HG03521 (cell line): ENCODE measurements at regions not wholly inside any gene's neighbourhood (a gene's known extent, or its start where the extent isn't known, plus 50 kb on each side); places are given as distances from the start of the nearest gene placed in this dataset.

Experiments used
- ATAC-seq: cut with Tn5 transposase; IDR thresholded peaks from one replicate; pipeline ENCODE4 v1.9.1; 2021; ENCODE audit warnings: mild to moderate bottlenecking, moderate library complexity; ENCODE audit not compliant: unreplicated experiment

- ATAC-seq, result no peak
These were observed 260.6 kb upstream of the SASH1 start for GRCh38 chr6:148082044-148082443.

GRCh38 chr6:148082696-148083095, 259.9 kb upstream of the SASH1 start:
- no peak for ATAC-seq

- ATAC-seq, result no peak
These were observed 256.9 kb upstream of the SASH1 start for GRCh38 chr6:148085631-148086331.

- ATAC-seq, result no peak
These were observed 256.3 kb upstream of the SASH1 start for GRCh38 chr6:148086386-148086785.

GRCh38 chr6:148086843-148087242, 255.8 kb upstream of the SASH1 start:
- no peak for ATAC-seq

GRCh38 chr6:148087659-148088058, 255.0 kb upstream of the SASH1 start:
- no peak for ATAC-seq

DNA sequence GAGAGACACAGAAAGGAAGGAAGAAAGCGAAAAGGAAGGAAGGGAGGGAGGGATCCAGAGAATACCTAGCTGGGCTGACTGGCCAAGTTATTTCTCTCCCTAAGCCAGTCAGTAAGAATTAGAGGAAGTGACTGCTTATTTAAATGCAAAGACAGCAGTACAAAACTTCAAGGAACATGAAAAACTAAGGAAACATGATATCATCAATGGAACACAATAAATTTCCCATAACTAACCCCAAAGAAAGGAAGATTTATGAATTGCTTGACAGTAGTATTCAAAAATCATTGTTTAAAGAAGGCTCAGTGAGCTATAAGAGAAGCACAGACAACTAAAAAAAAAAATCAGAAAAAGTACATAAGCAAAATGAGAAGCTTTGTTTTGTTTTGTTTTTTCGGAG, 252.3 kb upstream of the SASH1 start:
- ATAC-seq, result no peak

DNA sequence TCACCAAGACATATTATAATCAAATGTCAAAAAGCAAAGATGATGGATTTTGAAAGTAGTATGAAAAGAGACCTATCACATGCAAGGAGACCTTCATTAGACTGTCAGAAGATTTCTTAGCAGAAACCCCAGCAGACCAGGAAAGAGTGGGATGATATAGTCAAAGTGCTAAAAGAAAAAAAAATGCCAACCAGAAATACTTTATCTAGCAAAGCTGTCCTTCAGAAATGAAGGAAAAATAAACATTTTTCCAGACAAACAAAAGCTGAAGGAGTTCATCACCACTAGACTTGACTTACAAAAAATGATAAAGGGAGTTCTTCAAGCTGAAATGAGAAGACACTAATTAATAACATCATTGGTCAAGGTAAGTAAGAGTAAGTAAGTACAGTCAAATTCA, 251.2 kb upstream of the SASH1 start:
- no peak for ATAC-seq

DNA sequence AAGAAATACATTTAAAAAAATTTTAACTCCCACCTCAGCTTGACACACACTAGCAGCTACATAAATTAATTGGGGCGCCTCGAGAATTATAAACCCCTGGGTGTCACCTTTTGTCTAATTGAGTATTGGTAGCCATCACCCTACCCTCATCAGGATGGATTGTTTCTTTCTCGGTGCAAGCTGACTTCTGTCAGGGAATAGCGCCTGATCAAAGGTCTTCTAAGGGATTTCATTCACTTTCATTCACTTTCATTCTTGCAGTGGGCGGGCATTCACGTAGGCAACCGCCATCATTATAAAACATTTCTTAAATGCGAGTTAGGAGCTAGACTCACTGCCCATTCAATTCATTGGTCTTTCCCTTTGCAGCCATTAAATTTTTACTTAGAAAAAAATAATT, 239.2 kb upstream of the SASH1 start:
- no peak for ATAC-seq

- no peak for ATAC-seq
These were observed 238.5 kb upstream of the SASH1 start for GRCh38 chr6:148104131-148104530.

DNA sequence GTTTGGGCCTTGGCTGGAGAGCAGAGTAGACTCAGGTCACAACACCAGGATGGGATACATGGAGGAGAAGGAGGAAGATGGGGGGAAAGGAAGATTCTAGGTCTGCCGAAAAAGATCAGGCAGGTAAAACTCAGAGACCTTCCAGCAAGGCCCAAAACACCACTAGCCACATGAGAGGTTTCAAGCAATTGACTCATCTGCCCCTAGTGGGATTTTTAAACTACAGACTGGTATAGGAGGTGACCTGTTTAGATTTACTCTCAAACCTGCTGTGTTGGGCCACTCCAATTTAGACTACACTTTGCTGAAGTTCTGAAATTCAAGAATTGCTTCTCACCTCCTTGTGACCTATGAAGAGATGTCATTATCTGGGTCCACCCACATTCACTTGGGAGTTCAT, 236.9 kb upstream of the SASH1 start:
- no peak for ATAC-seq

- no peak for ATAC-seq
These were observed 234.7 kb upstream of the SASH1 start for GRCh38 chr6:148107911-148108310.

DNA sequence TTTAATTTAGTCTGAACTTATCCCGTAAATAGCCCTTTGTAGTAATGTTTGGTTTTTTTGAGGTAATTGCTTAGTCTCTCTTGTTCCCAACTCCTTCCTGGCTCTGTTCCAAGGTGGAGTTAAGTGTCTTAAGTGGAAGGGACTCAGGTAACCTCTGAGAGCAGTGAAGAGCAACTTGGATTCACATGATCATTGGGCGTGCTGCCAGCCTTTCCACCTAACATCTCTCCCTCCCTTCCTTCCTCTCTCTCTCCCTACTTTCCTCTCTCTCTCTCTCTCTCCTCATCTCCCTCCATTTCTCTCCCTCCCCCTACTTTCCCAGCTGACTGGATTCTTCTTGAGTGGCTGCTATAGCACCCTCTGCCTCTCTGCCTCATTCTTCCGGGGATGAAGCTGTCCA, 232.9 kb upstream of the SASH1 start:
- ATAC-seq, result no peak

GRCh38 chr6:148110925-148111324, 231.7 kb upstream of the SASH1 start:
- ATAC-seq, result no peak

DNA sequence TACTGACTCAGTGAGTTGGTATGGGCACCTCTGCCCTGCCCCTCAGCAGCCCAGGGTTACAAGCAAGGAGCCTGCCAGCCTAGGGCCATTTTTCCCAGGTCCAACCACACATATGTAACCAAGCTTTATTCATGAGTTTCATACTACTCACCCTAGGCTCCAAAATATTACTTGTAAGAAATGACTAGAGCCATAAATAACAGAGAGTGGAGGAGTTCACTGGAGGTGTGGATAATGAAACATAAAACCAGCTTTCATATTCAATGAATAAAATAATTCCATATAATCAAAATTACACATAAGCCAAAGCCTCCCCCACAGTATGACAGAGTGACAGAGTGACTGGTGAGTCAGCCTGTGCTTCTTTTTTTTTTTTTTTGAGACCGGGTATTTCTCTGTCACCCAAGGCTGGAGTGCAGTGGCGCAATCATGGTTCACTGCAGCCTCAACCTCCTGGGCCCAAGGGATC, 229.8 kb upstream of the SASH1 start:
- no peak for ATAC-seq

DNA sequence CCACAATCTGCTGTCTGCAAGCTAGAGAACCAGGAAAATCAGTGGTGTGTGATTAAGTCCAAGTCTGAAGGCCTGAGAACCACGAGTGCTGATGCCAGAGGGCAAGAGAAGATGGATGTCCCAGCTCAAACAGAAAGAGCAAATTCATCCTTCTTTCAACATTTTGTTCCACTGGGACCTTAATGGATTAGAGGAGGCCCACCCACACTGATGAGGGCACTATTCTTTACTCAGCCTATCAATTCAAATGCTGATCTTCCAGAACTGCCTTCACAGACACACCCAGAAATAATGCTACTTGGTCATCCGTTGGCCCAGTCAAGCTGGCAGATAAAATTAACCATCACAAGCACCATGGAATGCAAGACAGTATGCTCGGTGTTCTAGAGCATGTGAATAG, 226.6 kb upstream of the SASH1 start:
- ATAC-seq, result no peak

GRCh38 chr6:148118244-148118643, 224.4 kb upstream of the SASH1 start:
- no peak for ATAC-seq

- no peak for ATAC-seq
These were observed 214.5 kb upstream of the SASH1 start for GRCh38 chr6:148128014-148128730.

DNA sequence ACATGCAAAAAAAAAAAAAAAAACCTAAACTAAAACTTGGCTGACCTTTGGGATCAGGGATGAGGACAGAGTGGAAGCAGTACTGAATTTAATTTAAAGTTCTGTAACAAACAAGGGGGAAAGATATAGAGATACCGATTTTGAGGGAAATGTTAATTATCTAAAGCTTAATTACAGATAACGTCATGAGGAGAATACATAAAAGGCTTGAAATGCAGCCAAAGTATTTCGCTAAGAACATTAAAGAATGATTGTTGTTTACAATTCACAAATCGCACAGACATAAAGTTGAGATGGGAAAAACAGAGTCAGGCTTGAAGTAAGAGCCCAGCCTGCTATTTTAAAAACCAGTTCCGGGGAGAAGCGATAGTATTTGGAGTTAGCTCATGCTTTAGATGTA, 208.0 kb upstream of the SASH1 start:
- ATAC-seq, result no peak

- no peak for ATAC-seq
These were observed 206.1 kb upstream of the SASH1 start for GRCh38 chr6:148136586-148136985.

GRCh38 chr6:148137652-148138051, 205.0 kb upstream of the SASH1 start:
- no peak for ATAC-seq

DNA sequence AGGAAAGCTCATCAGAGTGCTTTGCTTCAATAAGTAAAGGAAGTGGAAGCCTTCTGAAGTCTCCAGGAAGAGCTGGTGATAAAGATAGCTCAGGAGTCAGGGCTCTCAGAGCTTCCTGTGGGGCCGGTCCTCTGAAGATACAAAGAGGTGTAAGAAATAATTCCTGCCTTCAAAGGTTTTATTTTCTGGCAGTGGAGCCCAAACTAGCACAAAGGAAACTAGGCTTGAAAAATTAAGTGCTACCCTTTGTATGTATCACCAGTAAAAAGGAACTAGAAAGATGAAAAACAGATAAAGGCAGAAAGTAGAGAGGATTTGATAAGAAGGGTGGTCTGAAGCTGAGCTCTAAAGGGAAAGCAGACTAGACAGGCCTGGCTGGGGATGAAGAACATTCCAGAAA, 204.1 kb upstream of the SASH1 start:
- ATAC-seq, result no peak
